ENCODE measurements at regions not wholly inside any gene's neighbourhood (a gene's known extent, or its start where the extent isn't known, plus 50 kb on each side); places are given as distances from the start of the nearest gene placed in this dataset.
A peak's percentile ranks its signal among the peaks of the same experiment; 100 is the strongest.

- no peak for DNase-seq
- no peaks in the 10 kb centered on the region for H3K36me3 ChIP-seq (ENCODE audit: low read depth, missing control alignments)
- 33 to 48% methylated on average over 3 of the region's 3 CpGs for WGBS, 2 donors
- intact Hi-C loops (cut with DNase I; ENCODE audit: low total_unique reads) = no loop called here
- no peaks in the 10 kb centered on the region for H3K27me3 ChIP-seq
- no peak overlapping the region for H3K4me3 ChIP-seq
- H3K27ac ChIP-seq = no peak overlapping the region
- TF ChIP-seq POLR2A (IDR thresholded peaks at IDR 0.05) = no peak
- no peak for TF ChIP-seq CTCF (IDR thresholded peaks at IDR 0.05)
- H3K4me1 ChIP-seq = no peaks in the 10 kb centered on the region
- H3K9me3 ChIP-seq = no peaks in the 10 kb centered on the region
These were observed 490.5 kb upstream of the PFKP start for GRCh38 chr10:2576892-2577291.

- Histone ChIP-seq H3K4me3 (no peak overlapping the region), H3K36me3 (ENCODE audit: low read depth, missing control alignments) (no peaks in the 10 kb centered on the region), H3K27me3 (no peaks in the 10 kb centered on the region), H3K9me3 (no peaks in the 10 kb centered on the region), H3K27ac (no peak overlapping the region), H3K4me1 (no peaks in the 10 kb centered on the region)
- WGBS, 2 donors = 43 to 50% methylated on average over 6 of the region's 6 CpGs
- peak; percentile 51 for DNase-seq
- TF ChIP-seq POLR2A (IDR thresholded peaks at IDR 0.05) (no peak), CTCF (IDR thresholded peaks at IDR 0.05) (no peak)
- intact Hi-C loops (cut with DNase I; ENCODE audit: low total_unique reads) = no loop called here
These were observed 491.9 kb upstream of the PFKP start for GRCh38 chr10:2575460-2575859.

GRCh38 chr10:2572611-2573010 is 494.7 kb upstream of the PFKP start:
- H3K27ac ChIP-seq = no peak overlapping the region
- 66 to 80% methylated on average over 1 of the region's 1 CpG for WGBS, 2 donors

GRCh38 chr10:2556883-2557282 is 510.5 kb upstream of the PFKP start:
- H3K27ac ChIP-seq = no peak overlapping the region
- no peaks in the 10 kb centered on the region for H3K9me3 ChIP-seq
- no peak for DNase-seq
- H3K27me3 ChIP-seq = no peaks in the 10 kb centered on the region
- intact Hi-C loops (cut with DNase I; ENCODE audit: low total_unique reads) = no loop called here
- no peak for TF ChIP-seq POLR2A (IDR thresholded peaks at IDR 0.05)
- TF ChIP-seq CTCF (IDR thresholded peaks at IDR 0.05) = no peak
- no peaks in the 10 kb centered on the region for H3K36me3 ChIP-seq (ENCODE audit: low read depth, missing control alignments)
- whole genome bisulfite sequencing, 2 donors = 88 to 92% methylated on average over 1 of the region's 1 CpG
- H3K4me1 ChIP-seq = no peaks in the 10 kb centered on the region
- H3K4me3 ChIP-seq = no peak overlapping the region

More at GRCh38 chr10:2572611-2573010, 494.7 kb upstream of the PFKP start:
- no peak overlapping the region for H3K4me3 ChIP-seq
- intact Hi-C loops (cut with DNase I; ENCODE audit: low total_unique reads) = no loop called here
- H3K9me3 ChIP-seq = no peaks in the 10 kb centered on the region
- DNase-seq = peak; percentile 14
- H3K4me1 ChIP-seq = no peaks in the 10 kb centered on the region
- no peaks in the 10 kb centered on the region for H3K36me3 ChIP-seq (ENCODE audit: low read depth, missing control alignments)
- H3K27me3 ChIP-seq = no peaks in the 10 kb centered on the region
- TF ChIP-seq POLR2A (IDR thresholded peaks at IDR 0.05) (no peak), CTCF (IDR thresholded peaks at IDR 0.05) (no peak)

- TF ChIP-seq POLR2A (IDR thresholded peaks at IDR 0.05) = no peak
- TF ChIP-seq CTCF (IDR thresholded peaks at IDR 0.05) = no peak
- intact Hi-C loops (cut with DNase I; ENCODE audit: low total_unique reads) = no loop called here
- no peak overlapping the region for H3K4me3 ChIP-seq
- DNase-seq = no peak
- H3K9me3 ChIP-seq = no peaks in the 10 kb centered on the region
- no peak overlapping the region for H3K27ac ChIP-seq
- no peaks in the 10 kb centered on the region for H3K4me1 ChIP-seq
- no peaks in the 10 kb centered on the region for H3K36me3 ChIP-seq (ENCODE audit: low read depth, missing control alignments)
- H3K27me3 ChIP-seq = no peaks in the 10 kb centered on the region
These were observed 519.3 kb upstream of the PFKP start for GRCh38 chr10:2548071-2548470.
